PFSK-1 (cell line): ENCODE measurements at regions not wholly inside any gene's neighbourhood (a gene's known extent, or its start where the extent isn't known, plus 50 kb on each side); places are given as distances from the start of the nearest gene placed in this dataset.

ENCODE experiments used
- FOXP2 ChIP-seq: optimal IDR thresholded peaks from 2 replicates; pipeline ENCODE3; 2011; ENCODE audit warnings: borderline replicate concordance, control low read depth, inconsistent platforms; ENCODE audit not compliant: insufficient read depth; ENCODE audit errors: extremely low read length, extremely low read depth
- POLR2AphosphoS5 ChIP-seq: IDR thresholded peaks from 2 replicates; pipeline ENCODE4 v1.6.1; 2012; ENCODE audit warnings: low read depth, mild to moderate bottlenecking, control low read depth, low read length, moderate library complexity
- REST ChIP-seq, 2 experiments: IDR thresholded peaks; 2 replicates each; pipeline versions ENCODE4 v1.6.1 to v1.8.0; 2011 to 2012; ENCODE audit warnings: low read depth in 2 of 2, low read length in 2 of 2, control low read depth in 1 of 2, inconsistent platforms in 1 of 2, mild to moderate bottlenecking in 1 of 2, moderate library complexity in 1 of 2; ENCODE audit not compliant: insufficient read depth in 1 of 2
- SIN3A ChIP-seq: IDR thresholded peaks from 2 replicates; pipeline ENCODE4 v1.6.1; 2012; ENCODE audit warnings: mild to moderate bottlenecking, low read length, moderate library complexity, borderline replicate concordance; ENCODE audit not compliant: insufficient read depth
- TAF1 ChIP-seq: IDR thresholded peaks from 2 replicates; pipeline ENCODE4 v1.6.1; 2012; ENCODE audit warnings: low read length, control low read depth, borderline replicate concordance; ENCODE audit not compliant: insufficient read depth

- TF ChIP-seq FOXP2: no peak
- TF ChIP-seq TAF1: no peak
- no peak for TF ChIP-seq SIN3A
- TF ChIP-seq POLR2AphosphoS5: no peak
- TF ChIP-seq REST (IDR thresholded peaks at IDR 0.05; ENCODE audit: insufficient read depth in 1 of 2, low read depth in 2 of 2, low read length in 2 of 2): no peak
These were observed 149.5 kb upstream of the ZNF507 start for GRCh38 chr19:32195706-32196610.

- TF ChIP-seq SIN3A: no peak
- TF ChIP-seq TAF1: no peak
- TF ChIP-seq POLR2AphosphoS5: no peak
- no peak for TF ChIP-seq FOXP2
- no peak for TF ChIP-seq REST (IDR thresholded peaks at IDR 0.05; ENCODE audit: insufficient read depth in 1 of 2, low read depth in 2 of 2, low read length in 2 of 2)
These were observed 148.6 kb upstream of the ZNF507 start for GRCh38 chr19:32196690-32197420.

DNA sequence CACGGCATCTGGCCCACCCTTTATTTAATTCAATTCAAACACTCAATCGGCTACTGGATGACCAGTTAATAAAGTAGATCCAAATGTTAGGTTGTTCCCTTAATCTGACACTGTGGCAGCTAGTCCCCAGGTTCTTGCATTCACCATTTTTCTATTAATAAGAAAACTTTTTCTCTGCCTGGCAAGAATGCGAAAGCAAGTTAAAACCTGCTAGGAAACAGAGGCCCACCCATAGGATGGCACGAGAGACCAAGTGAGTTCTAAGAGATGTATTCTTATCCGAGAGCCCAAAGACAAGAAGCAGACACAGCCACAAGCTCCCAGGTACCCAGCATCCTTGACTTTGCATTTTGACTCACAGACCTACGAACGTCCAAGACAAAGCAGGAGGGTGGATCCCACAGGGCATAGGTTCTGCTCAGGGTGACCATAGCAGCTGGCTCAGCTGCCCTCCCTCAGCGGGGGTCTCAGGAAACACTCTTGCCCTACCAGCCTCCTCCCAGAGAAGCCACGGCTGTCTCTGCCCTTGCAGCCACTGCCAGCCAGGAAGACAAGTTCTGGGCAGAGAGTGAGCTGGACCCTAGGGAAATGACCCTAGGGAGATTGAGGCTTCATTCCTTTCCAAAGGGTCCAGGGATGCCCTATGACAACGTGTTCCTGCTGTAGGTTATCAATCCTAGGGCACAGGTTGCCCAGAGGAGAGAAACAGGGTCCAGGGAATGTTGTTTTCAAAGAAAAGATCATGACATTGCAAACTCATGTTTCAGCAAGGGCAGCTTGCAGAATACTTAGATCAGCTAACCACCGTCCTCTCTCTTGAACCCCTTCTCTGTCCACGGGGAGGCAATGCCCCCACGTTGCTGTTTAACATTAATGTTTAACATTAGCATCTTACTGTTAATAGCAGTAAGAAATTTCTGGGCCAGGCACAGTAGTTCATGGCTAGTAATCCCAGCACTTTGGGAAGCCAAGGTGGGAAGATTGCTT, 147.2 kb upstream of the ZNF507 start:
- TF ChIP-seq REST (IDR thresholded peaks at IDR 0.05; ENCODE audit: insufficient read depth in 1 of 2, low read depth in 2 of 2, low read length in 2 of 2) (no peak), TAF1 (no peak), POLR2AphosphoS5 (no peak), FOXP2 (no peak), SIN3A (no peak)

DNA sequence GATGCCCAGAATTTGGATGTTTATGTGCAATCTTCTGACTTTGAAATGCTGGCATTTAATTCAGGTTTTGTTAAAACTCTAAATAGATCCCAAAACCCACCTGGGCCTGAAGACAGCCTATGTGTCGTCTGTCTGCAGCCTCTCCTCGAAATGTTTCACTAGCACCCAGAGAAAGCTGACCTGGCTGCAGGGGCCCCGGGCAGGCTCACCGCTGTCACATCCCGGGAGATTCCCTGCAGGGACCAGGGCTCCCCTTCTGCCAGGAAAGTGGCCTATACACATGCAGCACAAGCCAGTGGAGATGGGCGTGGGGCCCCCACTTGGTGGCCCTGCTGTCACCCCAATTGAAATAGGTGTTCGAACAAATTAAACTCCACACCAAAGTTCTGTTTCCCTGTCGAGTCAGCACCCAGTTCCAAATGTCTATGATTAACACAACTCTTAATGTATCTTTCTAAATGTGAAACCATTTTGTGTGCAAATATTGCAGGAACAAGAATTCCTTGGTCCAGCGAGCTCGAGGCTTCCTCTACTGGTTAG, 145.8 kb upstream of the ZNF507 start:
- no peak for TF ChIP-seq REST (IDR thresholded peaks at IDR 0.05; ENCODE audit: insufficient read depth in 1 of 2, low read depth in 2 of 2, low read length in 2 of 2)
- no peak for TF ChIP-seq SIN3A
- no peak for TF ChIP-seq FOXP2
- TF ChIP-seq TAF1: no peak
- no peak for TF ChIP-seq POLR2AphosphoS5
